ENCODE measurements at regions not wholly inside any gene's neighbourhood (a gene's known extent, or its start where the extent isn't known, plus 50 kb on each side); places are given as distances from the start of the nearest gene placed in this dataset.

DNA sequence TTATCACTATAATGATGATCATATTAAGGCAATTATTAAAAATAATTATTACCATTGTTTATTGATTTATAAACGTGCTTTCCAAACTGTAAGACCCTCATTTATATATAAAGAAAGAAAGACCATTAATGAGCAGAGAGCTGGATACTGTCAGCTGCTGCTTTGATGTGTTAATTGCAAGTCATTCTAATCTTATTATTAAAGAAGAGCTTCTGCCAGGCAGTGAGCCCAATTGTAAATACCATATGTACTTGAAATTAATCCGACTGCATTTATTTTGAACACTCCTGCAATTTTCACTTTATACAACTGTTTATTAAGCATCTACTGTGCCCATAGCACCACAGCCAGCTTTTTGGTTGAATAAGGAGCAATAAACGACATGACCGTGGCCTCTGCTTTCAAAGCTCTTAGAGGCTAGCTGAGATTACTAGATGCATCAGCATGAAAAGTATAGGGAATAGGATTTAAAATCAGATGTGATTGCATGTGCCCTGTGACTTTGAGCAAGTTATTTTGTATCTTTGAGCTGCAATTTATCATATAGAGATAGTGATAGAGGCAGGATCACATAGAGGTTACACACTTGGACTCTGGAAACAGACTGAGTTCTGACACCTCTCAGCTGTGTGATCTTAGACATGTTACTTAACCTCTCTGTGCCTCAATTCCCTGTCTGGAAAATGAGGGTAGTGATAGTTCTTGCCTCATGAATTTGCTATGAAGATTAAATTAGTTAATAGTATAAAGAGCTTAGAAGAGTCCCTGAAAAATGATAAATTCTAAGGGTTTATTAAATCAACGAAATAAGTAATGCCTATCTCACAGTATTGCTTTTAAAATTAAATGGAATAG, 83.4 kb downstream of the MYCN start:
- DNase-seq, result no peak

DNA sequence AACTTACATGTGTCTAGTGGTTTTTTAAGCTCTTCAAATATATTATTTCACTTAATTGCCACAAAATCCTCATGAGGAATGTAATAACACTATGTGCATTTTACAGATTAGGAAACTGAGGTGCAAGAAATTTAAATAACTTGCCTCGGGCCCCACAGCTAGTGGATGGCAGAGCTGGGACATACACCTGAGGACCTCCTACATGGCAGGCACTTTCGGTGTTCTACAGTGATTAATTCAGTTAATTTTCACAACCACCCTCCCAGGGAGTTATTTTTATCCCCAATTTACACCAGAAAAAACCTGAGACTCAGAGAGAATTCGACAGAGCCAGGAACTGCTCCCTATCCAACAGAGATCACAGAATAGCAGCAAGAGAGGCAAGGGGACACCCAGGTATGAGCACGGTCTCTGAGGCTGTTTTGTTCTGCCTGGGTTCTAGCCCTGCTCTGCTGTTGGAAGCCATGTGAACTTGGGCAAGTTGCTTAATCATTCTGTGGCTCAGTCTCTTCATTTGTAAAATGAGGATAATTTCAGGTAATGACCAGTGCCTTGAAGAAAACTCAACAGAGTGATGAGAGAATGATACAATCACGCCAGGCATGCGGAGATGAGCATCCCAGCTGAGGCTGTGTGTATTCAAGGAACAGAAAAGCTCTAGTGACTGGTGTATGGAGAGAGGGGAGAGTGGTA, 82.3 kb downstream of the MYCN start:
- no peak for DNase-seq

DNA sequence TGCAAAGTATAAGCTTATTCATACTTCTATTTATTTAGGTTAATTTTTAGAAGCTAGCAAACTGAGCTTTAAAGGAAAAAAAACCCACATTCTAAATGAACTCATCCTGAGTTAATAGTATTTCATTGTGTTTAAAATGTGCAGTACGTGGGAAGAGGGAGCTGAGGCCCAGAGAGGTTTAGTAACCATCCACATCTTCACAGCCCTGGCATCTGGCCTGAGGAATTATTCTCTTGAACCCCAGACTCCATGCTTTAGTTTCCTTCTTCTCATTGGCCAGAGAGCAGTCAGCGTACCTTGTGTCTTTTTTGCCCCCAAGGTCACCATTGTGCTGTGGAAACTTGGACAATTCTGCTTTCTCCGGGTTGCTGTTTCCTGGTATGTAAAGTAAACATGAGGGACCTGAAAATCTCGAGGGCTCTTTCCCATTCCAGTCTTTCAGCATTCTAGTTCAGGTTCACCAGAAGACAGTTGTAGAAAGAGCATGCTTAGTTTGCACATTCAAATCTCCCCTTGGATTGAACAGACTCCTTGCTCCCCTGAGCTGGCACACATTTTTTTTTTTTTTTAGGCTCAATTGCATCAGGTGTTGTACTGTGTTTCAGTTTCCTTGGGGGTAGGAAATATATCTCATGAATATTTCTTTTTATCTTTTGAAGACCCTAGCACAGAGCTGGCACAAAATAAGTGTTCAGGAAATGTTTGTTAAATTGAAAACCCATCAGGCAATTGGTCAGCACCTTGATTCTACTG, 81.4 kb downstream of the MYCN start:
- DNase-seq, result no peak

DNA sequence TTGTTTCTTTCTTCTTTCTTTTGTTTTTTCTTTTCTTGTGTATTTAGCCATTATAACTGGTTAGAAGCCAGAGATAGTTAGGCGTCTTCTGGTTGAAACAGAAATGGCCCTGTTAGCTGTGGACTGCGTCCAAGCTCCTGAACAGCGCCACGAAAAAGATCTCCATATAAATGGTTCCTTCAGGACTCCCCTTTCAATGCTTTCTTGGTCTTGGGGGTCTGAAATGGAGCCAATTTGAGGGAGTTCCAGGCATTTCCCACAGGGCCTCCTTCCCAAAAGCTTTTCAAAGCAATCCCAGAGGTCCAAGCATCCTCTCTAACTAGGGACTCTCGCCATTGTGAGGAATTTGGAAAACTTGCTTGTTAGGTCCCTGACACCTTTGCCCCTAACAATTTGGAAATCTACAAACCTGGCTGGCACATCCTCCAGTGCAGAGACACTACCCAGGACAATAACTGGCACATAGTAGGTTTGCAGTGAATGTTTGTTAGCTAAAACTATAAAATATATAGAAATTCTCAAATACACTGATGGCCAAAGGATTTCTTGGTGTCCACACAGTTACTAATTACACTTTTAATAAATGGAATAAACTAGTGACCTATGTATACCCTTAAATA, 80.1 kb downstream of the MYCN start:
- DNase-seq, result no peak

DNA sequence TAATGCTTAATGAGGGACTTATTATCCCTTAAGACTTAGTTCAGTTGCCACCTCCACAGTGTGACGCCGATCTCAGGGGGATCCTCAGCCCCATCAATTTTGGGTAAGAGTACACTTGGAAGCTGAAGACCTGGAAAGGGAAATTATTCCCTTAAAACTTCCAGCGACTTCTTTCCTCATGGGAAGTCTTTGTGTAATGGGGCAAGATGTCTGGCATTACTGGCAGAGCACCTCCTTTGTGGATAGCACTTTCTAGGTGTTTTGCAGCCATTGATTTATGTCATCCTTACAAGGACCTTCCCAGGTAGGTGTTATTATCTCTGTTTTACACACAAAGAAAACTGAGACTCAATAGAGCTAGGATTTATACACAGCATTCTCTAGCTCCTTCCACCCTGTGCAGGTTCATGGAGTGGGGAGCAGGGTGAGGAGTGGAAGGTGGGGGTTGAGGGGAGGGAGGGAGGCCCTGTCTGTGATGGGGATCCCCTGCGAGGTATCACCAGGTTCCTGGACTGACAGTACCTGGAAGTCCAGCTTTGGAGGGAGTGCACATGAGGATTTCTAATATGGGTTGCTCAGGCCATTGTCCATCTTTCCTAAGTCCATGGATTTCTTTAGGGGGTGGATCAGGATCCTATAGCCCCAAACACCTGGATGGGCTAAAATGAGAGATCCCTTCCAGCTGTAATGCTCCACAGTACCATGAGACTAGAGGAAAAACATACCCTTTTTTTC, 79.4 kb downstream of the MYCN start:
- no peak for DNase-seq

DNA sequence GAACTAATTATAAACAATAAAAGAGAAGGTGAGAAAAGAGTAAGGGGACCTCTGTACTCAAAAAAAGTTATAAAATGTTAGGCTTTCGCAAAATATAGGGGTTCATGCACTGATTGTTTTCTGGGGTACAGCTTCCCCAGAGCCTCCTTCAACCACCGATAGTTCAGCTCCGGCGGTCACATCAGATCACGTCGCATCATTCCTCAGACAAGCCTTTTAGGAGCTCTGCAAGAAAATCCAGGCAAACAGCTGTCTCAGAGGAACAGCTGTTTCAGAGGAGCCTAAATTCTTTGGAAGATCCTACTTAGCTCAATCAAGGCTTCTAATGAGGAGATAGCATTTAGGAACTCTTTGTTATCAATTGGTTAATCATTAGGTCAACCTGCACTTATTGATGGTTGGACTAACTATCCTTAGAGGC, 78.7 kb downstream of the MYCN start:
- no peak for DNase-seq

DNA sequence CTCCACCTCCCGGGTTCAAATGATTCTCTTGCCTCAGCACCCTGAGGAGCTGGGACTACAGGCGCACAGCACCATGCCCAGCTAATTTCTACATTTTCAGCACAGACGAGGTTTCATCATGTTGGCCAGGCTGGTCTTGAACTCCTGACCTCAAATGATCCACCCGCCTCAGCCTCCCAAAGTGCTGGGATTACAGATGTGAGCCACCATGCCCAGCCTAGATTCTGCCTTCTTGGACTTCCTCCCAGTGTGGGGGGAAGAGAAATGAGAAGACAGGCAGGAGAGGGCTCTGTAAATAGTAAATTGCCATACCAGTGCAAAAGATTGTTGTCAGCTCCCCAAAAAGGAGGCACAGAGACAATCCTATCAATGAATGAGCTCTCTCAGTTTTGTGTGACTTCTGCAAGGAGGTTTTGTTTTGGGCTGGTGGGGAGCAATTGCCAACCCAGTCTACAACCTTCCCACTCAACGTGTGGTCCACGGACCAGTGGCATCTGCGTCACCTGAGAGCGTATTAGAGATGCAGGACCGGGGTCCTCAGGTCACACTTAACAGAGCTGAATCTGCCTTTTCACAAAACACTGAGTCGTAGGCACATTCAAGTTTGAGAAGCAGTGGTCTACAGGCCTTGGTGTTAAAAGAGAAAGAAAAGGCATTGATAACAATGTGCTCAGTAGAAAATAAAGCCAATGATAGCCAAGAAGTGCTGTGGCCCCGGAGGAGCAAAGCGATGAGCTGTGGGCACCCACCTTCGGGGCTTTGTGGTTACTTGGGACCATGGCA, 78.1 kb downstream of the MYCN start:
- DNase-seq, result no peak

DNA sequence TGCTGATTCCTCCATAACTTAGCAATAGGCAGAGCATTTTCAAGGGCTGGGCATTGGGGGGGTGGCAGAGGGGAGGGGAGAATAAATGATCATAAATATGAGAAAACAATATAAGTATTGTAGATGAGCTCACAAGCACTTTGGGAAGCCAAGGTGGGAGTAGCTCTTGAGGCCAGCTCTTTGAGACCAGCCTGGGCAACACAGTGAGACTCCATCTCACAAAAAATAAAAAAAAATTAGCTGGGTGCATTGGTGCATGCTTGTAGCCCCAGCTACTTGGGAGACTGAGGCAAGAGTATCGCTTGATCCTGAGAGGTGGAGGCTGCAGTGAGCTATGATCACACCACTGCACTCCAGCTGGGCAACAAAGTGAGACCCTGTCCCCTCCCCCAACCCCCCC, 75.9 kb downstream of the MYCN start:
- DNase-seq, result no peak

DNA sequence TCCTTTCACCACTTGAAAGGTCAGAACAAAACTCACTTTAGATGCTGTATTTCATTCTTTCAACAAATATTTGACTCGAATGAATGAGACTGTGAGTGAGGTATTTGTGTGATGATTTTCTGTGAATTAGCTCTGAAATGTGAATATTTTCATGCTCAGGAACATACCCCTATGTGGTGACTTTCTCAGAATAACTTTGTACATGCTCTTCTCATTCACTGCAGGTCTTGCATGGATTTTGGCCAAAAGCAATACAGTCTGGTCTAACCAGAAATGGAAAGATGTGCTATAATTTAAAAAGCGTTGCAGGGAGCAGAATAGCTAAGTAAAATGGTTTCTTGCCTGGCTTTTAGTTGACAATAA, 75.5 kb downstream of the MYCN start:
- no peak for DNase-seq

DNA sequence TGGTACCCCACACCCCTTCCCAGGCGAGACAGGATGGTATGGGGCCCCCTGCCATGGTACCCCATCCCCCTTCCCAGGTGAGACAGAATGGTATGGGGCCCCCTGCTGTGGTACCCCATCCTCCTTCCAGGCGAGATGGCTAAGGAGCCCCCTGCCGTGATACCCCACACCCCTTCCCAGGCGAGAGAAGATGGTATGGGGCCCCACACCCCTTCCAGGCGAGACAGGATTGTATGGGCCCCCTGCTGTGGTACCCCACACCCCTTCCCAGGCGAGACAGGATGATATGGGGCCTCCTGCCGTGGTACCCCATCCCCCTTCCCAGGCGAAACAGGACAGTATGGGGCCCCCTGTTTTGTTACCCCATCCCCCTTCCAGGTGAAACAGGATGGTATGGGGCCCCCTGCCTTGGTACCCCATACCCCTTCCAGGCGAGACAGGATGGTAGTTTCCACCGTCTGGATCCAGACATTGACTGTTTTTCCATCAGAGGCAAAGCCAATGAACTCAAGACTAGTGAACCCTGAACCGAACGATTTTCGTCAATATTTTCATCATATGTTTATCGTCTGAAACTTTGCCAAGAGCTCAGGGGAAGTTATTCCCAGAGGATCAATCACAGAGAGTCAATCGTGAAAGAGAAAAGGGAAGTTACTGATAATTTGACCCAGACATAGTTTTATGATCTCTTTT, 75.0 kb downstream of the MYCN start:
- DNase-seq, result no peak

DNA sequence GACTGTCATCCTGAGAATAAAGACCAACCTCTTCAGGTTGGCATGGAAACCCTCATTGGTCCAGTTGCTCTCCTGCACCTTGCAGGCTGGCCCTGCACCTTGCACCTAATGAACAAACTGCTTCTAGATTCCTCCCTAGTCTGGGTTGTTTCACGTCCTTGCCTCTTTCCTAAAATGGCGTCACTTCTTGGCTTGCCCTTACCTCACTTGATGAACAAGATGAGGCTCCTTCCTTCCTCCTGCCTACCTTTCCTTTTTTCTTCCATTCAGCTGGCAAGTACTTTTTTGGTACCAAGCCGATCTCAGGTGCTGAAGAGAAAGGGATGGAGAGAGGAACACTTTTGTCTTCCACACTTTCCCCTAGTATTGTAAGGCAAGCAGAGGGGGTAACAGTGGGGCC, 74.5 kb downstream of the MYCN start:
- DNase-seq, result no peak

DNA sequence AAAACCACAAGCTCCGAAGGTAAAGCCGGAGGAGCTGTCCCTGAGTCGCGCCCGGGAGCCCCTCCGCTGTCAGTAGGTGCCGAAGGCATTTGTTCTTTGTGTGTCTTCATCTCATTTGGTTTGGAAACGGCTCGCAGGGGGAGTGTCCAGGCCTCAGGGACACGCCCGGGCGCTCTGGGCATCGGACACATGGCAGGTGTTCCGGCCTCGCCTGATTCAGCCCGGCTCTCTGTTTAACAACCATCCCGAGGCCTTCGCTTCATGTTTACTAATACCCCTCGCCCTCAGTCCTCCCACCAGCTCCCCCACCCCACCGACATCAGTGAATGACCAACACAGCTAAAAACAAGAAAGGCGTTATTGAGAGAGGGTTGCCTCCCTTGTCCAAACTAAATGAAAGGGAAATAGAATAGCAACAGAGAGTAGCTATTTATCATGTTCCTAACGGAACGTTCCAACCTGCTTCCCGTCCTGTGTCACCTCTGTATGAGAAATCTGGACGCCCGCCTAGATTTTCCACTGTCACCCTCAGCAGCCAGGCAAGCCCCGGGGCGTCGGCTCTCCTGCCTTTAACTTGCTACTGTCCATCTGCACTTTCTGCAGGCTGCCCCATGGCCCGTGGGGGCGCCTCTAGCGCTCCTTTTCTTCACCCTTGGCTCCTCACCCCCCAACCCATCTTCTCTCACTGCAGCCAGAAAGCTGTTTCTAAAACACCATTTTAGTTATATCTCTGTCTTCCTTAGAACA, 73.9 kb downstream of the MYCN start:
- no peak for DNase-seq

DNA sequence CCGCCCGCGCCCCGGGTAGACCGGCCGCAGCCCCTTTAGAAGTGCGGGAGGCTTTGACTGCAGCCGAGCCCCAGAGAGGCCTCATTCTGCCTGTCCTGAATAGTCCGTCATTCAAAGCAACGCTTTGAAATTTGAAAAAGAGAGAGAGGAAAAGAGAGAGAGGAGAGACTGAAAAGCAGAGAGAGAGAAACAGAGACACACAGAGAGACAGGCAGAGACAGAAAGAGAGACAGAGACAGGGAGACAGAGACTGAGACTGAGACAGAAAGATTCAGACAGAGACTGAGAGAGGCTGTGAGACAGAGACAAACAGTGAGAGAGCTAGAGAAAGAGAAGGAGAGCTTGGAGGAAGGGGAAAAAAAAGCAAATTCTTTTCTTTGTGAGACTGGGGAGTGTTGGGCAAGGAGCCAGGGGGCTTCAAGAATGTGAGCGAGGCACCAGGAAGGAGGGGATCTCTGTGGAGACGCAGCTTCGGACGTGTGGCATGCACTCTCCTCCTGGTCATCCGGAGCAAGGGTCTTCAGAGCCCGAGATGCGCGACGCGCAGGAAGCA, 73.1 kb downstream of the MYCN start:
- DNase-seq, result no peak

DNA sequence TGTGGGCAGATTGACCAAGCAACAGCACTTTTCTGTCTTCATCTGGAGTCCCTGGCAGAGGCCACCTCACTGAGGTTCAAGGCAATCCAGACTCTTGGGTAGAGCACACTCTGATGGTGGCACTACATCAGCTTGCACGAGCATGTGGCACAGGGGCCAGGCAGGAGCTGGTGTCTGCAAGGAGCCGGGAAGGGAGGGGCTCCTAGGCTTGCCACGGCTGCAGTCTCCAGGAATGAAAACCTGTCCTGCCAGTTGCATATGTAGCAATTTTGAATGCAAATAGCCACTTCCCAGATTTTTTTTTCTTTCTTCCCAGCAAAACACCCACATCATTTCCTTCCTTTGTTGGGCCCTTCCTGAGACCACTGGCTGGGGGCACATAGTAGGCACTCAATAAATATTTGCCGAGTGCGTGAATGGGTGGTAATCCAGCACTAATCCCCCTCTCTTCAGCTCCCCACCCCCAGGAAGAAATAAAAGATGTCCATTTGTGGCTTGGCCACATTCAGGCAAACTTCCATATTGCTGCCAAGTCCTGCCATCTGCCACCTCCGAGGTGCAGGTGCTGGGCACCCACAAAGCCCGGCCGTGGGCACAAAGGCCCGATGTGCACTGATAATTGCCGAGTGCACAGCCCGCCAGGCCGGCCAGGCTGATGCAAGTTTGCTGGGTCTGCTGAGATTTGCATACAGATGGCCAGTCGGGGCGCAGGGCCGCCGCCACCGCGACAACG, 72.4 kb downstream of the MYCN start:
- DNase-seq, result no peak

DNA sequence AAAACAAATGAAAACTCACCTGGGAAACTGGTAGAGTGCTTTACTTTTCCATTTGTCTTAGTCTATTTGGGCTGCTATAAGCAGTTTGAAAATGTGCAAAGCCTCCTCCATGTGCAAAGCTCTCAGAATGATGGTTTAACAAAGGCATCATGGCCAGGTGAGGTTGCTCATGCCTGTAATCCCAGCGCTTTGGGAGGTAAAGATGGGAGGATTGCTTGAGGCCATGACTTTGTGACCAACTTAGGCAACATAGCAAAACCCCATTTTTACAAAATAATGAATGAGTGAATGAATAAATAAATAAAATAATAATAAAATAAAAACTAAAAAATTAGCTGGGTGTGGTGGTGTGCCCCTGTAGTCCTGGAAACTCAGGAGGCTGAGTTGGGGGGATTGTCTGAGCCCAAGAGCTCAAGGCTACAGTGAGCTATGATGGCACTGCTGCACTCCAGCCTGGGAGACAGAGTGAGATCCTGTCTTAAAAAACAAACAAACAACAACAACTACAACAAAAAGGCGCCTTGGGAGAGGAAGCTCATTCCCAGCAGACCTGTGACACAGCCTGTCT, 71.8 kb downstream of the MYCN start:
- no peak for DNase-seq

DNA sequence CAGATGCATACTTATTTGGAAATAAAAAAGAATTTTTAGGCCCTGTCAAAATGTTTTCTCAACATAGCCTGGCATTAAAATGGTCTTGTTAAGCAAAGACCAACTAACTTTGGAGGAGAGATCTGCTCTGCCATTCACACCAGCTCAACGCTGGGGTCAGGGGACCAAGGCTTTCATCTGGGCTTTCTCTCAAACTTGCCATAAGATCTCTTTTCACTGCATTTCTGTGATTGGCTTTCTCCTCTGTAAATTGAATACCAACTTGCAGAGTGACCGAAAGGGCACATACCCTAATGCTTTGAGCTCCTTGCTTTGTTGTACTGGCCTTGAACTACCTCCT, 71.2 kb downstream of the MYCN start:
- DNase-seq, result no peak

DNA sequence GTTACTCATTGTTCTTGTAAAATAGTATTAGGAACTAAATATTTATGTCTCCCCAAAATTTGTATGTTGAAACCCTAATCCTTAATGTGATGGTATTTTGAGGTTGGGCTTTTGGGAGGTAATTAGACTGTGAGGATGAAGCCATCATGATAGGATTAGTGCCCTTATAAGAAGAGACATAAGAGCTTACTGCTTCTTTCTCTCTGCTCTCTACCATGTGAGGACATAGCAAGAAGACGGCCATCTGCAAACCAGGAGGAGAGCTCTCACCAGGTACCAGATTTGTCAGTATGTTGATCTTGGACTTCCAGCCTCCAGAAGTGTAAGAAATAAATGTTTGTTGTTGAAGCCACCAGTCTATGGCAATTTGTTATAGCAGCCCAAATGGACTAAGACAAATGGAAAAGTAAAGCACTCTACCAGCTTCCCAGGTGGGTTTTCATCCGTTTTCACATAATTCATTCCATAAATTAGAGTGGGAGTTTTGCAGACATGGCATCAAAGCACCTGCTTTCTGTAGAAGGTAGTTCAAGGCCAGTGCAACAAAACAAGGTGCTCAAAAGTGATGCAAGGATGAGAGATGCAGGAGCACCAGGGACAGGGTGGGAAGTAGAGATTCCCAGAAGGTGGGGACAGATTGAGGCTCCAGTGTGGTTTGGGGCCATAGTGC, 70.7 kb downstream of the MYCN start:
- no peak for DNase-seq

DNA sequence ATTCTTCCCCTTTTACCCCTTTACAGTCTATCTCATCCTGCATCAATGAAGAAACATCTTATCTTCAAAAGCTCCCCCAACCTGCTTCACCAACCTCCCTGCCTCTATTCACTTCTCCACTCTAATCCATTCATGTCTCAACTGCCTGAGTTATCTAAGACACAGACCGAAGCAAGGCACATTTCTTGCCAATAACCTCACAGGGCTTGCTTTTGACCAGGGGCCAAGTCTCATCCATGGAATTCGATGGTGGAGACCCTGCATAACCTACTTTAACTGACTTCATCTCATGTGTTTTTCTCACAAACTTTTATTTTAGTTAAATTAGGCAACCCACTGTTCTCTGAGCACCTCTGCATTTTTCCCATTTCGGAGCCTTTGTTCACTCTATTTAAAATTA, 69.7 kb downstream of the MYCN start:
- DNase-seq, result no peak

DNA sequence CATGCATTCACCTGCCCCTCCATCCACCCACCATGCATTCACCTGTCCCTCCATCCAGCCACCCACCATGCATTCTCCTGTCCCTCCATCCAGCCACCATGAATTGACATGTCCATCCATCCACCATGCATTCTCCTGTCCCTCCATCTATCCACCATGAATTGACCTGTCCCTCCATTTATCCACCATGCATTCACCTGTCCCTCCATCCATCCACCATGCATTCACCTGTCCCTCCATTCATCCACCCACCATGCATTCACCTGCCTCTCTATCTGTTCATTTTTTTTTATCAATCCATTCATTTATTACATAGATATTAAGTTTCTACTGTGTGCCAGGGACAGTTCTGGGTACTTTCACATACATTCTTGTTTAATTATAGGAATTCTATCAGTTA, 69.2 kb downstream of the MYCN start:
- no peak for DNase-seq
